Endothelial cell (in vitro differentiated cells): ENCODE measurements at regions not wholly inside any gene's neighbourhood (a gene's known extent, or its start where the extent isn't known, plus 50 kb on each side); places are given as distances from the start of the nearest gene placed in this dataset.

Source experiments
- DNase-seq: peaks from one replicate; pipeline ENCODE4 v3.0.0; 2021; ENCODE audit warnings: low spot score
- H3K27ac Mint-ChIP-seq: one replicate; pipeline ENCODE4 v1.8.0; 2021; ENCODE audit warnings: mixed read lengths, inconsistent platforms; ENCODE audit not compliant: unreplicated experiment
- H3K27me3 Mint-ChIP-seq: one replicate; pipeline ENCODE4 v1.8.0; 2021; ENCODE audit warnings: mild to moderate bottlenecking, moderate library complexity, mixed read lengths, inconsistent platforms; ENCODE audit not compliant: unreplicated experiment
- H3K36me3 Mint-ChIP-seq: one replicate; pipeline ENCODE4 v1.8.0; 2021; ENCODE audit warnings: mild to moderate bottlenecking, low read depth, mixed read lengths, inconsistent platforms; ENCODE audit not compliant: unreplicated experiment
- H3K4me1 Mint-ChIP-seq: one replicate; pipeline ENCODE4 v1.8.0; 2021; ENCODE audit warnings: mild to moderate bottlenecking, mixed read lengths, inconsistent platforms; ENCODE audit not compliant: unreplicated experiment
- H3K4me3 Mint-ChIP-seq: one replicate; pipeline ENCODE4 v1.8.0; 2021; ENCODE audit warnings: mild to moderate bottlenecking, mixed read lengths, inconsistent platforms; ENCODE audit not compliant: unreplicated experiment
- H3K9me3 Mint-ChIP-seq: one replicate; pipeline ENCODE4 v1.8.0; 2021; ENCODE audit warnings: mixed read lengths, inconsistent platforms; ENCODE audit not compliant: unreplicated experiment
- TF ChIP-seq, protein P1 (sequence below): fragments of 200-600 bp; sonication (generic); IDR thresholded peaks from one replicate; pipeline ENCODE4 v1.5.0; 2021; ENCODE audit warnings: antibody characterized with exemption; ENCODE audit not compliant: unreplicated experiment

DNA sequence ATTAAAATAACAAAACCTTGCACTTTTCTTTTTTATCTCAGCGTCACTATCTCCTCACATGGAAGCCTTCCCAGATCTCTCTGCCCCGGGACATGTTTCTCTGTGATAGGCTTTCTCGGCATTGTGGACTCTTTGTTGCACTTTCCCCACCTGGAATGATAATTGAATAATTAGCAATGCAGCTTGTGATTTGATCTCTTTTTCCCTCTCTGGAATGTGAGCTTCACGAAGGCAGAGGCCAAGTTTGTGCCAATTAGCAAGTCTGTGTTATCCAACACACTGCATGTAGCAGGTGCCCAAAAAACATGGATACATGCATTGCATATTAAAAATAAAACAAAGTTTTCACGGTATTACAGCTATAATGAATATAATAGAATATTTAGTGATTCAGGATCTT is 431.2 kb downstream of the HAPSTR1 start:
- Mint-ChIP-seq H3K4me3 (no peak overlapping the region), H3K4me1 (peaks cover 3% of the 10 kb centered on the region), H3K9me3 (no peaks in the 10 kb centered on the region), H3K36me3 (no peaks in the 10 kb centered on the region), H3K27me3 (no peaks in the 10 kb centered on the region), H3K27ac (no peak overlapping the region)
- DNase-seq, result no peak
- TF ChIP-seq, protein P1, sequence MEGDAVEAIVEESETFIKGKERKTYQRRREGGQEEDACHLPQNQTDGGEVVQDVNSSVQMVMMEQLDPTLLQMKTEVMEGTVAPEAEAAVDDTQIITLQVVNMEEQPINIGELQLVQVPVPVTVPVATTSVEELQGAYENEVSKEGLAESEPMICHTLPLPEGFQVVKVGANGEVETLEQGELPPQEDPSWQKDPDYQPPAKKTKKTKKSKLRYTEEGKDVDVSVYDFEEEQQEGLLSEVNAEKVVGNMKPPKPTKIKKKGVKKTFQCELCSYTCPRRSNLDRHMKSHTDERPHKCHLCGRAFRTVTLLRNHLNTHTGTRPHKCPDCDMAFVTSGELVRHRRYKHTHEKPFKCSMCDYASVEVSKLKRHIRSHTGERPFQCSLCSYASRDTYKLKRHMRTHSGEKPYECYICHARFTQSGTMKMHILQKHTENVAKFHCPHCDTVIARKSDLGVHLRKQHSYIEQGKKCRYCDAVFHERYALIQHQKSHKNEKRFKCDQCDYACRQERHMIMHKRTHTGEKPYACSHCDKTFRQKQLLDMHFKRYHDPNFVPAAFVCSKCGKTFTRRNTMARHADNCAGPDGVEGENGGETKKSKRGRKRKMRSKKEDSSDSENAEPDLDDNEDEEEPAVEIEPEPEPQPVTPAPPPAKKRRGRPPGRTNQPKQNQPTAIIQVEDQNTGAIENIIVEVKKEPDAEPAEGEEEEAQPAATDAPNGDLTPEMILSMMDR, result no peak

DNA sequence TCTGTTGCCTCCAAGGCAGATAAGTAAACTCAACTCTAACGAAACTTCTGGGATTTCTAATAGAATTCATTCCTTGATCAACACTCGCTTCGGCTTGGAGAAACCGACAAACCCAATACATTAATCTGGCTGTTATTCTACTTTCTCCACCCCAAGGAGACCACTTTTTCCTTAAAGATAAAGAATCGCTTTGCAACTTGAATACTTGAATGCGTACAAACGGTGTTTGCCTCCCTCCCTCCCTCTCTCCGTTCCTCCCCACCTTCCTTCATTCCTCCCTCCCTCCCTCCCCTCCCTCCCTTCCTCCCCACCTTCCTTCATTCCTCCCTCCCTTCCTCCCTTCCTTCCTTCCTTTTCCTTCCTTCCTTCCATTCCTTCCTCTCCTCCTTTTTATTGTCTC is 432.6 kb downstream of the HAPSTR1 start:
- H3K27me3 Mint-ChIP-seq, result no peaks in the 10 kb centered on the region
- H3K36me3 Mint-ChIP-seq, result no peaks in the 10 kb centered on the region
- no peaks in the 10 kb centered on the region for H3K9me3 Mint-ChIP-seq
- no peak for DNase-seq
- peaks cover 3% of the 10 kb centered on the region for H3K4me1 Mint-ChIP-seq
- no peak overlapping the region for H3K27ac Mint-ChIP-seq
- TF ChIP-seq, protein P1, result no peak
- no peak overlapping the region for H3K4me3 Mint-ChIP-seq

DNA sequence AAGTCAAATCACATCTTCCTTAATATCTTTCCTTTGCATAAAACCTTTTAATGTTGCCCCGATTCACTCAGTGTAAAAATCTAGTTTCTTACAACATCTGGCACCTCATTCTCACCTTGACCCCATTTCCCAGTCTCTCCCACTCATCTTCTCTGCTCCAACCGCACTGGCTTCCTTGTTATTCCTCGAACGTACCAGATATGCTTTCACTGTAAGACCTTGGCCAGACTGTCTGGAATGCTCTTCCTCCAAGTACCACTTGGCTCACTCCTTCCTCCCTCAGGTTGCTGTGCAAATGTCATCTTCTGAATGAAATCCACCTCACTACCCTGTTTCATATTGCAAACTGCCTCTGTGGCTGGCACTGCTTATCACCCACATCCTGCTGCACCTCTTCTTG is 433.6 kb downstream of the HAPSTR1 start:
- H3K27ac Mint-ChIP-seq, result no peak overlapping the region
- peaks cover 3% of the 10 kb centered on the region for H3K4me1 Mint-ChIP-seq
- DNase-seq, result no peak
- no peaks in the 10 kb centered on the region for H3K9me3 Mint-ChIP-seq
- H3K4me3 Mint-ChIP-seq, result no peak overlapping the region
- TF ChIP-seq, protein P1, result no peak
- no peaks in the 10 kb centered on the region for H3K36me3 Mint-ChIP-seq
- no peaks in the 10 kb centered on the region for H3K27me3 Mint-ChIP-seq

DNA sequence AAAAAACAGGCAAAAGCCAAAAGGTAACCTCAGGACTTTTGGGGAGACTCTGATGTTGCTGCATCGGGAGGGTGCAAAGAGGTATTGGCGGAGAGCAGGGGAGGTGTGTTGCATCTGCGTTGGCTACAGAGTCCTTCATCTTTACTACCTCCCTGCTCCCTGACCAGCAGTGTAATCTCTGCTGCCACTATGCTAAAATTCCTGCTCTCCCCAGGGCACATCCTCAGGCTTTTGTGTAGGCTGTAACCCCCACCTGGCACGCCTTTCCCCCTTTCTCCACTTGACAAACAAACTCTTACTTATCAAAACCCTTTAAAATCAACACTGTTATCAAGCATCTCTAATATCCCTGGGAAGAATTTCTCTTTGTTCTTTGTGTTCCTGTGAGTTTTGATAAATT is 435.3 kb downstream of the HAPSTR1 start:
- Mint-ChIP-seq H3K27me3 (no peaks in the 10 kb centered on the region), H3K27ac (no peak overlapping the region), H3K36me3 (no peaks in the 10 kb centered on the region), H3K4me3 (no peak overlapping the region), H3K9me3 (no peaks in the 10 kb centered on the region), H3K4me1 (peaks cover 3% of the 10 kb centered on the region)
- TF ChIP-seq, protein P1, result no peak
- no peak for DNase-seq

DNA sequence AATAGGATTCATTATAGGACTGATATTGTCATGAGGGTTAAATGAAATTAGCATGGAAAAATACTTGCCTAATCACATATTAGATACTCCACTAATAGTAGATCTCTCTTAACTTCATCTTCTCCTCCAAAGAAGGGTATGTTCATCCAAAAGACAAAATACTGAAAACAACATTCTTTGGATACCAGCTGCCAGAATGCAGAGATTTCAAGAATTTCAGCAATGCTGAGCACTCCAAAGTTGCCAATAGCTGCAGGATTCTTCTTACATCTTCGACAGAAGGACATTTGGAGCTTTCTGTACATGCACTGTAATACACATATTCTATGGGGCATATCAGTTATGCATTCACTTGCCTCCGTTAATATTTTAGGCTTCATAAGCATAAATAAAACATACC is 436.5 kb downstream of the HAPSTR1 start:
- Mint-ChIP-seq H3K9me3 (no peaks in the 10 kb centered on the region), H3K27me3 (no peaks in the 10 kb centered on the region), H3K4me1 (peaks cover 3% of the 10 kb centered on the region), H3K36me3 (no peaks in the 10 kb centered on the region), H3K4me3 (no peak overlapping the region), H3K27ac (no peak overlapping the region)
- no peak for DNase-seq
- TF ChIP-seq, protein P1, result no peak
